ENCODE measurements at regions not wholly inside any gene's neighbourhood (a gene's known extent, or its start where the extent isn't known, plus 50 kb on each side); places are given as distances from the start of the nearest gene placed in this dataset.

GRCh38 chr14:81594012-81594411, 60.4 kb upstream of the SEL1L start:
- no peak for TF ChIP-seq CTCF (IDR thresholded peaks at IDR 0.05)
- no peak for TF ChIP-seq EP300 (IDR thresholded peaks at IDR 0.05)
- no peak for TF ChIP-seq POLR2A (IDR thresholded peaks at IDR 0.05)
